Heart right ventricle (tissue), 16 donors: ENCODE measurements at regions not wholly inside any gene's neighbourhood (a gene's known extent, or its start where the extent isn't known, plus 50 kb on each side); places are given as distances from the start of the nearest gene placed in this dataset.

Experiments
- ATAC-seq, 8 donors: fragments of 200-7000 bp; cut with Tn5 transposase; one replicate each; pipeline ENCODE4 v1.9.1; 2020; ENCODE audit warnings: mild to moderate bottlenecking in 8 of 8, moderate library complexity in 8 of 8, moderate number of reproducible peaks in 1 of 8
- DNase-seq, 2 donors: peaks; one replicate each; pipeline ENCODE4 v3.0.0-alpha.2; 2020
- H3K27ac ChIP-seq, 10 donors: fragments of 200-600 bp; sonication (generic) in 2 of 10; one replicate each; pipeline versions ENCODE4 v1.5.0 to v1.8.0; 2020 to 2022; ENCODE audit warnings: mild to moderate bottlenecking in 3 of 10
- H3K27me3 ChIP-seq, 7 donors: fragments of 200-600 bp; one replicate each; pipeline ENCODE4 v1.8.0; 2021 to 2022; ENCODE audit warnings: mild to moderate bottlenecking in 2 of 7
- H3K36me3 ChIP-seq, 9 donors: fragments of 200-600 bp; sonication (generic) in 1 of 9; one replicate each; pipeline versions ENCODE4 v1.5.0 to v1.8.0; 2020 to 2022; ENCODE audit warnings: mild to moderate bottlenecking in 2 of 9
- H3K4me1 ChIP-seq, 9 donors: fragments of 200-600 bp; sonication (generic) in 1 of 9; one replicate each; pipeline versions ENCODE4 v1.5.0 to v1.8.0; 2020 to 2022; ENCODE audit warnings: mild to moderate bottlenecking in 4 of 9
- H3K4me3 ChIP-seq, 10 donors: fragments of 200-600 bp; sonication (generic) in 2 of 10; one replicate each; pipeline versions ENCODE4 v1.5.0 to v1.8.0; 2020 to 2022; ENCODE audit warnings: mild to moderate bottlenecking in 7 of 10, moderate library complexity in 2 of 10
- H3K9me3 ChIP-seq, 11 donors: fragments of 200-600 bp in 10 of 11; sonication (generic) in 2 of 11; one replicate each; pipeline versions ENCODE4 v1.5.0 to v1.8.0; 2013 to 2022; ENCODE audit warnings: mild to moderate bottlenecking in 2 of 11, control low read depth in 1 of 11, moderate library complexity in 1 of 11
- CTCF ChIP-seq, 9 donors: fragments of 200-600 bp; sonication (generic) in 2 of 9; IDR thresholded peaks; one replicate each; pipeline versions ENCODE4 v1.5.0 to v1.8.0; 2021 to 2022; ENCODE audit warnings: antibody characterized with exemption in 9 of 9, mild to moderate bottlenecking in 5 of 9, moderate library complexity in 1 of 9
- WGBS, 2 donors: extraction: QIAGEN DNeasy Blood & Tissue Kit; methylation state at CpG; one replicate each; pipeline ENCODE4 v1.1.7; 2013; ENCODE audit warnings: inconsistent platforms in 1 of 2; 5-methylcytosine and 5-hydroxymethylcytosine counted together
- intact Hi-C, 10 donors: fragments of 100-400 bp; cut with DNase I; formaldehyde crosslinking; loops; one replicate each; pipeline versions ENCODE4 v1.11.1 to v1.14.2; 2022
- donor health status: Arrhythmogenic right ventricular cardiomyopathy.
- donor health status: ischemic (EF 13 %, LVEDD 7.1; RV severe dilation, severe dysfunction).
- donor health status: healthy with polysubstance abuse.
- donor health status: DM: no; HTN: yes; CAD: no.
- donor health status: DM: no; HTN: no; CAD: no.
- donor health status: ischemic (EF 25% LVEDD 6.9; RV normal size, moderate dysfunction).
- donor health status: ischemic (EF 25% LVEDD 5.7; RV mildly dilated, moderate dysfunction).
- donor health status: healthy.
- donor health status: DM: yes; HTN: yes; CAD: no.
- donor health status: Ischemic cardiomyopathy.
- donor health status: ischemic (EF 35%, LVEDD 5.7; RV mildly dilated, moderate dysfunction).
- donor health status: nonischemic (EF 11% LVEDD 7.7; RV severe dilation, severe dysfunction).
- donor health status: DM: yes; HTN: yes; CAD: no.
- donor health status: PGD.
- donor health status: ischemic (EF 29% LVEDD 5.4; RV normal size, mild dysfunction).
- donor health status: nonischemic (EF 23%, LVEDD 6.1; RV moderate dilation, normal function).

- TF ChIP-seq CTCF (IDR thresholded peaks at IDR 0.05), result no peak
- H3K4me3 ChIP-seq, result no peak overlapping the region
- intact Hi-C loops, result loop anchor here in 1 of 10 donors (10.0 kb wide), 1 partner anchor 65 kb away; no protein-coding TSS in a partner anchor
- DNase-seq (no peak), ATAC-seq (no peak)
- peaks cover 0 to 4% (median 0%) of the 10 kb centered on the region in 11 donors for H3K9me3 ChIP-seq
- no peaks in the 10 kb centered on the region for H3K4me1 ChIP-seq
- H3K36me3 ChIP-seq, result no peaks in the 10 kb centered on the region
- H3K27ac ChIP-seq, result no peak overlapping the region
- 90 to 92% methylated on average over 10 of the region's 10 CpGs for WGBS, 2 donors
- H3K27me3 ChIP-seq, result no peaks in the 10 kb centered on the region
Measured at GRCh38 chr11:115900111-115900510, 395.9 kb upstream of the CADM1 start.

GRCh38 chr11:115897707-115898106 is 393.5 kb upstream of the CADM1 start:
- intact Hi-C loops, result loop anchor here in 1 of 10 donors (10.0 kb wide), 1 partner anchor 103 kb away; no protein-coding TSS in a partner anchor
- ATAC-seq (no peak), DNase-seq (no peak)
- peaks cover 0 to 4% (median 0%) of the 10 kb centered on the region in 11 donors for H3K9me3 ChIP-seq
- no peaks in the 10 kb centered on the region for H3K27me3 ChIP-seq
- no peak overlapping the region for H3K4me3 ChIP-seq
- no peaks in the 10 kb centered on the region for H3K4me1 ChIP-seq
- TF ChIP-seq CTCF (IDR thresholded peaks at IDR 0.05), result no peak
- 33 to 46% methylated on average over 4 of the region's 4 CpGs for WGBS, 2 donors
- no peak overlapping the region for H3K27ac ChIP-seq
- H3K36me3 ChIP-seq, result no peaks in the 10 kb centered on the region

- H3K27me3 ChIP-seq, result peaks cover 0 to 3% (median 0%) of the 10 kb centered on the region in 7 donors
- ATAC-seq (no peak), DNase-seq (no peak)
- H3K4me3 ChIP-seq, result no peak overlapping the region
- no peaks in the 10 kb centered on the region for H3K36me3 ChIP-seq
- no peaks in the 10 kb centered on the region for H3K9me3 ChIP-seq
- H3K4me1 ChIP-seq, result no peaks in the 10 kb centered on the region
- no peak for TF ChIP-seq CTCF (IDR thresholded peaks at IDR 0.05)
- 94 to 98% methylated on average over 2 of the region's 2 CpGs for WGBS, 2 donors
- H3K27ac ChIP-seq, result no peak overlapping the region
- intact Hi-C loops, result loop anchor here in 1 of 10 donors (10.0 kb wide), 1 partner anchor 101 kb away; no protein-coding TSS in a partner anchor
Measured at GRCh38 chr11:115896084-115896483, 391.9 kb upstream of the CADM1 start.

- H3K4me1 ChIP-seq, result no peaks in the 10 kb centered on the region
- intact Hi-C loops, result loop anchor here in 1 of 10 donors (10.0 kb wide), 1 partner anchor 101 kb away; no protein-coding TSS in a partner anchor
- WGBS, 2 donors, result 94 to 97% methylated on average over 1 of the region's 1 CpG
- no peak overlapping the region for H3K4me3 ChIP-seq
- no peaks in the 10 kb centered on the region for H3K36me3 ChIP-seq
- no peaks in the 10 kb centered on the region for H3K9me3 ChIP-seq
- no peak overlapping the region for H3K27ac ChIP-seq
- DNase-seq, result no peak
- H3K27me3 ChIP-seq, result peaks cover 0 to 3% (median 0%) of the 10 kb centered on the region in 7 donors
- no peak for TF ChIP-seq CTCF (IDR thresholded peaks at IDR 0.05)
- no peak for ATAC-seq
Measured at GRCh38 chr11:115895594-115895993, 391.4 kb upstream of the CADM1 start.
